OCI-LY7 (cell line): ENCODE measurements at regions not wholly inside any gene's neighbourhood (a gene's known extent, or its start where the extent isn't known, plus 50 kb on each side); places are given as distances from the start of the nearest gene placed in this dataset.

Experiments
- BruUV-seq: library from RNA; stranded (reverse); fragments of 400-500 nt; replicated peaks from 2 replicates; lab custom pipeline; 2021; lab: Mats Ljungman, UMichigan
- CTCF ChIA-PET: fragments of 300-600 bp; sonication (Branson Sonifier 250); formaldehyde crosslinking; loops from one replicate; lab custom pipeline; 2022; ENCODE audit warnings: antibody characterized with exemption; ENCODE audit not compliant: unreplicated experiment; lab: Charles Lee
- POLR2A ChIA-PET: fragments of 300-600 bp; sonication (Branson Sonifier 250); formaldehyde crosslinking; loops from one replicate; lab custom pipeline; 2022; ENCODE audit warnings: antibody characterized with exemption; lab: Charles Lee
- DNase-seq: peaks from one replicate; pipeline ENCODE4 v3.0.0-alpha.2; 2015; ENCODE audit warnings: low spot score
- H2AFZ ChIP-seq: fragments of 200-600 bp; sonication (generic), shearing (Covaris generic); 2 replicates; pipeline ENCODE4 v1.6.1; 2014; ENCODE audit warnings: mild to moderate bottlenecking, antibody characterized with exemption, low read length, moderate library complexity
- H3K27ac ChIP-seq: fragments of 200-600 bp; sonication (generic); 2 replicates; pipeline ENCODE4 v1.5.1; 2014; ENCODE audit warnings: mixed run types, low read depth, mild to moderate bottlenecking, moderate library complexity, low read length, inconsistent platforms; ENCODE audit not compliant: poor library complexity, severe bottlenecking
- H3K36me3 ChIP-seq: fragments of 200-600 bp; sonication (generic); 2 replicates; pipeline ENCODE4 v1.6.1; 2014; ENCODE audit warnings: mild to moderate bottlenecking, antibody characterized with exemption, low read length, moderate library complexity, mixed read lengths; ENCODE audit not compliant: insufficient read depth
- H3K4me1 ChIP-seq: fragments of 200-600 bp; sonication (generic); 2 replicates; pipeline ENCODE4 v1.5.1; 2014; ENCODE audit warnings: mild to moderate bottlenecking, low read length; ENCODE audit not compliant: insufficient read depth, poor library complexity, severe bottlenecking
- H3K4me2 ChIP-seq: fragments of 200-600 bp; sonication (generic); 2 replicates; pipeline ENCODE4 v1.6.1; 2014; ENCODE audit warnings: mild to moderate bottlenecking, low read length
- H3K4me3 ChIP-seq: fragments of 200-600 bp; sonication (generic); 2 replicates; pipeline ENCODE4 v1.5.1; 2014; ENCODE audit warnings: mild to moderate bottlenecking, low read depth, low read length; ENCODE audit not compliant: poor library complexity, severe bottlenecking
- H3K79me2 ChIP-seq: fragments of 200-600 bp; sonication (generic); 2 replicates; pipeline ENCODE4 v1.6.1; 2016; ENCODE audit warnings: low read depth, mild to moderate bottlenecking, low read length, moderate library complexity, mixed read lengths; ENCODE audit not compliant: insufficient read depth
- H3K9me2 ChIP-seq: fragments of 200-600 bp; sonication (generic); 2 replicates; pipeline ENCODE4 v1.6.1; 2016; ENCODE audit warnings: mild to moderate bottlenecking, low read length, mixed read lengths; ENCODE audit not compliant: insufficient read depth
- H3K9me3 ChIP-seq: fragments of 200-600 bp; sonication (generic); 2 replicates; pipeline ENCODE4 v1.6.1; 2014; ENCODE audit warnings: mild to moderate bottlenecking, mixed run types, low read length, mixed read lengths
- H4K20me1 ChIP-seq: fragments of 200-600 bp; sonication (generic); 2 replicates; pipeline ENCODE4 v1.6.1; 2014; ENCODE audit warnings: mild to moderate bottlenecking, antibody characterized with exemption, low read length, moderate library complexity, mixed read lengths; ENCODE audit not compliant: insufficient read depth
- CTCF ChIP-seq: fragments of 200-600 bp; sonication (generic); conservative IDR thresholded peaks from 2 replicates; pipeline ENCODE4 v1.5.1; 2014; ENCODE audit warnings: mild to moderate bottlenecking, antibody characterized with exemption, low read length, moderate library complexity, mixed read lengths
- EZH2phosphoT487 ChIP-seq: fragments of 200-600 bp; sonication (generic); IDR thresholded peaks from 2 replicates; pipeline ENCODE4 v1.6.1; 2018; ENCODE audit warnings: low read depth, borderline replicate concordance, mild to moderate bottlenecking, mixed run types, antibody characterized with exemption, low read length, moderate library complexity, mixed read lengths
- intact Hi-C: fragments of 100-400 bp; cut with micrococcal nuclease; formaldehyde crosslinking; loops from one replicate; pipeline ENCODE4 v1.10.0; 2022; ENCODE audit not compliant: unreplicated experiment

- no peak overlapping the region for H3K4me3 ChIP-seq
- intact Hi-C loops, result no loop called here
- CTCF ChIA-PET, result no interaction called here
- H3K4me1 ChIP-seq, result no peaks in the 10 kb centered on the region
- H3K4me2 ChIP-seq, result no peak overlapping the region
- no peaks in the 10 kb centered on the region for H4K20me1 ChIP-seq
- POLR2A ChIA-PET, result interaction anchor here (1.3 kb wide), 1 partner anchor 29 kb away, joined by 3 read pairs; no protein-coding TSS in a partner anchor
- no peak overlapping the region for H3K27ac ChIP-seq
- BruUV-seq, result no TSS peak
- no peaks in the 10 kb centered on the region for H3K9me2 ChIP-seq
- no peaks in the 10 kb centered on the region for H3K36me3 ChIP-seq
- no peaks in the 10 kb centered on the region for H3K9me3 ChIP-seq
- no peak for DNase-seq
- TF ChIP-seq CTCF (no peak), EZH2phosphoT487 (no peak)
- no peaks in the 10 kb centered on the region for H3K79me2 ChIP-seq
- H2AFZ ChIP-seq, result no peak overlapping the region
Observed at GRCh38 chr3:156760333-156760732, 65.8 kb upstream of the LEKR1 start.

- CTCF ChIA-PET, result no interaction called here
Observed at GRCh38 chr3:156761007-156761406, 65.1 kb upstream of the LEKR1 start.

More at GRCh38 chr3:156761007-156761406, 65.1 kb upstream of the LEKR1 start:
- Histone ChIP-seq H3K36me3 (no peaks in the 10 kb centered on the region), H4K20me1 (no peaks in the 10 kb centered on the region), H3K9me3 (no peaks in the 10 kb centered on the region), H3K79me2 (no peaks in the 10 kb centered on the region), H3K27ac (no peak overlapping the region), H3K4me1 (no peaks in the 10 kb centered on the region), H3K4me2 (no peak overlapping the region), H2AFZ (no peak overlapping the region), H3K9me2 (no peaks in the 10 kb centered on the region), H3K4me3 (no peak overlapping the region)
- intact Hi-C loops, result no loop called here
- BruUV-seq, result no TSS peak
- no peak for DNase-seq
- POLR2A ChIA-PET, result interaction anchor here (0.6 to 1.3 kb wide), 2 partner anchors 30 to 85 kb away, joined by 3 read pairs; no protein-coding TSS in a partner anchor
- TF ChIP-seq CTCF, result no peak
- TF ChIP-seq EZH2phosphoT487, result no peak
